Erythroblast (primary cell): ENCODE measurements at regions not wholly inside any gene's neighbourhood (a gene's known extent, or its start where the extent isn't known, plus 50 kb on each side); places are given as distances from the start of the nearest gene placed in this dataset.

Source experiments
- GATA1 ChIP-seq: IDR thresholded peaks from 2 replicates; pipeline ENCODE4 v1.6.1; 2011; ENCODE audit warnings: low read depth, mild to moderate bottlenecking, control low read depth, low read length, moderate library complexity
- POLR2A ChIP-seq: IDR thresholded peaks from 2 replicates; pipeline ENCODE4 v1.6.1; 2011; ENCODE audit warnings: mild to moderate bottlenecking, low read length

GRCh38 chr13:109668433-109669233, 117.8 kb downstream of the IRS2 start:
- no peak for TF ChIP-seq POLR2A
- TF ChIP-seq GATA1: no peak
